NCI-H524 (cell line): ENCODE measurements at regions not wholly inside any gene's neighbourhood (a gene's known extent, or its start where the extent isn't known, plus 50 kb on each side); places are given as distances from the start of the nearest gene placed in this dataset.

ENCODE experiments used
- DNase-seq, 2 experiments: peaks; one replicate each; lab custom pipeline; 2025; lab: John Stamatoyannopoulos, UW

DNA sequence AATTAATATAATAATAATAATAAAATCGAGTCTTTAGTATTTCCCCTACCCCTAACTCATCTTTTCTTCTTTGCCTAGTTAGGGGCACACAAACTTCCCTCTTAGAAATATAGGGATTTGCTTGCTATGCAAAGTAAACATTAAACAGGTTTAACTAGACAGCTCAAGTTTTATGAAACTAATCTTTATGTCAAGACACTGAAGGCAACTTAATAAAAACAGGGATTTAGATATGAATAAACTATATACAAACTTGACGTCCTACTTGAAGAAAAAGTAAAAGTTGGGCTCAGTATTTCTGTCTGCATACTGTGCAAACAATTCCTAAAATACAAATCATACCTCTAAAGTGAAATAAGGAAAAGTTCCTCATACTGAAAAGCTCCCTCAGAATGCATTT is 52.1 kb upstream of the CAV2 start:
- DNase-seq = no peak

DNA sequence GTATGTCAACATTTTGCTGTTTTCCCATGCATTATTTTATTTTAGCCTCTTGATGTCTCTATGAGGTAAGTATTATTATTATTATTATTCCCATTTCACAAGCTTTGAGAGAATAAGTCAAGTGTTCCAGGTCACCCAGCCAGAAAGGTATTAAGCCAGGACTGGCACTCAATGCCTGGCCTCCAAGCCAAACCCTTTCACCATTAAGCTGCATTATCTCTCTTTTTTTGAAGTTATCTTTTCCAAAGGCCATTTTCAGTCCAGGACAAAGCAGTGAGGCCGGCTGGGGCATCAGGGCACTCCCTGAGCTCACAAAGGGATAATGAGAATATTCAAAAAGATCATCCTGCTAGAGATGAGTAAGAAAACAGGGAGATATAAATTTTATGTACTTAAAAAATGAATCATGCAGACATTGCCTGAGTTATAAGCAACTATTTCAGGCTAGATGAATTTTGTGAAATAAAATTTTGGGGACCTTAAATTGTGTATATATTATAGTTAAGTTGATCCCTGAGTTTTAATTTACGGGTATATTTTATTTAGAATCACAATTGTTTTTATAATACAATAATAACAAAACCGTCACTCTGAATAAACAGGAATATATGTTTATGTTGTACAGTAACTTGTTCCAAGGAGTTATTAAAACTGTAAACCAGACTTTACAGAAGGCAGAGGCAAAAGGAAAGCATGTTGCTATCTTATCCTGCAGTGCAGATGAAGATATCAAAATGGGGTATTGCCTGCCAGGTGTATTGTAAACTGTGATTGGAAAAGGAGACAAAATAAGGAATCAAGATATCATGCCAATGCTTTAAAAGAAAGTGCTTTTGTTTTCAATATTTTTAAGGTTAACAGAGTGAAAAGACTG is 51.3 kb upstream of the CAV2 start:
- no peak for DNase-seq

DNA sequence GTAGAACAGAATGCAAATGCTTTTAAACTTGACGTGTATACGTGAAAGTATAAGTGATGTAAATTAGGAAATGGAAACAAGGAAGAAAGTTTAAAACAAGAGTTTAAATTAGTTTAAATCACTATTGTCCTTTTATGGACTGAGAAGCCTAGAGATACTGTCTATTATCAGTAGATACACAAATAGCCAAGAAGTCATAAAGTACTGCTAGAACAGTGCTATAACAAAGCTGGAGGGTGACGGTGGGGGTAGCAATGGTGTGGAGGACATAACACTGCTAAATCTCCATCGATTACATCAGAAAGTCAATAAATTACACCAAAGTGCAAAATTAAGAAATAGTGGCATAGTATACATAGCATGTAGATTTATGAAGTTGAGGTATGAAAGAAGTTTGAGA is 50.1 kb upstream of the CAV2 start:
- no peak for DNase-seq
